ENCODE measurements at regions not wholly inside any gene's neighbourhood (a gene's known extent, or its start where the extent isn't known, plus 50 kb on each side); places are given as distances from the start of the nearest gene placed in this dataset.

GRCh38 chr2:62406573-62407043 is 99.4 kb downstream of the TMEM17 start:
- Histone ChIP-seq H3K9me3 (ENCODE audit: severe bottlenecking) (no peaks in the 10 kb centered on the region), H3K27me3 (ENCODE audit: insufficient read depth, low read depth, severe bottlenecking) (no peaks in the 10 kb centered on the region), H3K27ac (no peak overlapping the region), H3K4me3 (ENCODE audit: low read depth, low read length) (no peak overlapping the region), H3K36me3 (no peaks in the 10 kb centered on the region)
- DNase-seq = no peak
- TF ChIP-seq CTCF (IDR thresholded peaks at IDR 0.05; ENCODE audit: low read depth, low read length) = no peak

- Histone ChIP-seq H3K27me3 (ENCODE audit: insufficient read depth, low read depth, severe bottlenecking) (no peaks in the 10 kb centered on the region), H3K27ac (no peak overlapping the region), H3K9me3 (ENCODE audit: severe bottlenecking) (no peaks in the 10 kb centered on the region), H3K36me3 (no peaks in the 10 kb centered on the region), H3K4me3 (ENCODE audit: low read depth, low read length) (no peak overlapping the region)
- no peak for TF ChIP-seq CTCF (IDR thresholded peaks at IDR 0.05; ENCODE audit: low read depth, low read length)
- DNase-seq = no peak
Measured at GRCh38 chr2:62404913-62405312, 101.1 kb downstream of the TMEM17 start.

- Histone ChIP-seq H3K4me3 (ENCODE audit: low read depth, low read length) (no peak overlapping the region), H3K27ac (no peak overlapping the region), H3K9me3 (ENCODE audit: severe bottlenecking) (no peaks in the 10 kb centered on the region), H3K27me3 (ENCODE audit: insufficient read depth, low read depth, severe bottlenecking) (no peaks in the 10 kb centered on the region), H3K36me3 (no peaks in the 10 kb centered on the region)
- DNase-seq = no peak
- TF ChIP-seq CTCF (IDR thresholded peaks at IDR 0.05; ENCODE audit: low read depth, low read length) = no peak
Measured at GRCh38 chr2:62402156-62402555, 103.8 kb downstream of the TMEM17 start.

- no peaks in the 10 kb centered on the region for H3K36me3 ChIP-seq
- H3K4me3 ChIP-seq (ENCODE audit: low read depth, low read length) = no peak overlapping the region
- no peak overlapping the region for H3K27ac ChIP-seq
- no peak for TF ChIP-seq CTCF (IDR thresholded peaks at IDR 0.05; ENCODE audit: low read depth, low read length)
- H3K9me3 ChIP-seq (ENCODE audit: severe bottlenecking) = no peaks in the 10 kb centered on the region
- no peak for DNase-seq
- H3K27me3 ChIP-seq (ENCODE audit: insufficient read depth, low read depth, severe bottlenecking) = no peaks in the 10 kb centered on the region
Measured at GRCh38 chr2:62398356-62398755, 107.6 kb downstream of the TMEM17 start.

GRCh38 chr2:62396880-62397279 is 109.1 kb downstream of the TMEM17 start:
- H3K9me3 ChIP-seq (ENCODE audit: severe bottlenecking) = no peaks in the 10 kb centered on the region
- no peaks in the 10 kb centered on the region for H3K27me3 ChIP-seq (ENCODE audit: insufficient read depth, low read depth, severe bottlenecking)
- no peak for DNase-seq
- no peaks in the 10 kb centered on the region for H3K36me3 ChIP-seq
- H3K27ac ChIP-seq = no peak overlapping the region
- no peak overlapping the region for H3K4me3 ChIP-seq (ENCODE audit: low read depth, low read length)
- TF ChIP-seq CTCF (IDR thresholded peaks at IDR 0.05; ENCODE audit: low read depth, low read length) = no peak

GRCh38 chr2:62393293-62393692 is 112.7 kb downstream of the TMEM17 start:
- DNase-seq = no peak
- Histone ChIP-seq H3K4me3 (ENCODE audit: low read depth, low read length) (no peak overlapping the region), H3K27ac (no peak overlapping the region), H3K9me3 (ENCODE audit: severe bottlenecking) (no peaks in the 10 kb centered on the region), H3K36me3 (no peaks in the 10 kb centered on the region), H3K27me3 (ENCODE audit: insufficient read depth, low read depth, severe bottlenecking) (no peaks in the 10 kb centered on the region)
- TF ChIP-seq CTCF (IDR thresholded peaks at IDR 0.05; ENCODE audit: low read depth, low read length) = no peak

Data from WERI-Rb-1 (cell line).